ENCODE measurements at regions not wholly inside any gene's neighbourhood (a gene's known extent, or its start where the extent isn't known, plus 50 kb on each side); places are given as distances from the start of the nearest gene placed in this dataset.

DNA sequence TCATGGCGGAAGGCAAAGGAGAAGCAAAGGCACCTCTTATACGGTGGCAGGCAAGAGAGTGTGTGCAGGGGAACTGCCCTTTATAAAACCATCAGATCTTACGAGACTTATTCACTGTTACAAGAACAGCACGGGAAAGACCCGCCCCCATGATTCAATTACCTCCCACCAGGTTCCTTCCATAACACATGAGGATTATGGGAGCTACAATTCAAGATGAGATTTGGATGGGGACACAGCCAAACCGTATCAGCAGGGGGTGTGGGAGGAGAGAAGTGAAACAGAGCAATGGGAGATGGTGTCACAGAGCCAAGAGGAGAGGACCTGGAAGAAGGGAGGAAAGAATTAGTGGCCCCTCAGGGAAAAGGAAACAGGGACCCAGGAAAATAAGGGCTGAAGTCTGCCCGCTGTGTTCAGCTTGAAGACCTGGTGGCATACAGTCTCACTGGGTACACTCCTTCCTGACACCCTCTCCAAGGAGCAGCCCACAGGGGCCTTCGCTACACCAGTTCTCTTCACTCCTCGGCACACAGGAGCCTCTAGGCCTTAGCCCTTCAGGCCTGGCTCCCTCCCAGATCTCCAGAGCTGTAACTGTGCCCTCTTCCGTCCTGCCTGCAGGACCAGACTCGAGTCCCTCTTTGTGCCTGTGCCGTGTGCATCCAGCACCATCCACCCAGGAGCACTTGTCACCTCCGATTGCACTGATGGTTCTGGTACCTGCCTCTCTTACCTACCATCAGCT, 262.1 kb downstream of the EIPR1 start:
- H3K4me3 ChIP-seq (ENCODE audit: low read depth, low read length): no peak overlapping the region
- no peaks in the 10 kb centered on the region for H3K4me1 ChIP-seq (ENCODE audit: control insufficient read depth, insufficient read depth, low read length, unreplicated experiment)
- H3K36me3 ChIP-seq (ENCODE audit: insufficient read depth, low read length): no peaks in the 10 kb centered on the region
- no peaks in the 10 kb centered on the region for H3K79me2 ChIP-seq (ENCODE audit: control insufficient read depth, insufficient read depth, low read length, unreplicated experiment)
- peaks cover 4% of the 10 kb centered on the region; the same call in 1 of the 2 replicates for H3K27me3 ChIP-seq (ENCODE audit: insufficient read depth, low read length)
- H2AFZ ChIP-seq (ENCODE audit: low read length, unreplicated experiment): no peak overlapping the region
- no peak overlapping the region for H3K27ac ChIP-seq (ENCODE audit: low read depth, low read length)

DNA sequence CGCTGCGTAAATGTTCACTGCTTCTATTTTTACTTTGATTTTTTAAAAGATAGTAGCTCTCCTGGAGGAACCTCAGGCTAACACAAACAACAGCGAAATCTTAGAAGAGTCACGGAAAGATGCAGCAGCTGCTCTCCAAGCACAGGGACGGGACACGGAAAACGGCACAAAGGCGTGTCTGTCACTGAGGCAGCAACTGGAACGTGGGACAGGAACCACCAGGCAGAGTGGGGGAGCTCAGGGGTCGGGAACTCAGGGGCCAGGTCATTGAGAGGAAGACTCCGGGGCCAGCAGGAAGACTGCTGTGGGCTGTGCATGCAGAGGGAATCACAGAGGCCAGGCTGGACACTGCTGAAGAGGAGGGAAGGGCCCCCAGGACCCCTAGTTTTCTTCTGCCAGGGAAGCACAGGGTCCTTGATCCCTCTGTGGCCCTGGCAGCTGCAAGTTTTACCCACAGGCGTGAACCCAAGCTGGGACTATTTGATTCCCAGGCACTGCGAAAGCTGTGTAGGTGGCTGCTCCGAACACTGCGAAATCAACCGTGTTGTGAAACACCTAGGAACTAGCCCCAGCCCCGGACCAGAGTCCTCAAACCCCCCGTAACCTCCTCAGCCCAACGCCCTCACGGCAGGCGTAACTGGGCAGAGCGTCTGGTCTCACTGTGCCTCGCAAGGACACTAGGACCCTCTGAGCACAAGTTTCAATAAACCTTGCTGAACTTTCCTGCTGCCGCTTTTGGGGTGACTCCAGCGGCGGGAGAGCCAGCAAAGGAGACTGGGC, 263.0 kb downstream of the EIPR1 start:
- H3K4me1 ChIP-seq (ENCODE audit: control insufficient read depth, insufficient read depth, low read length, unreplicated experiment): no peaks in the 10 kb centered on the region
- no peak overlapping the region for H3K27ac ChIP-seq (ENCODE audit: low read depth, low read length)
- no peaks in the 10 kb centered on the region for H3K36me3 ChIP-seq (ENCODE audit: insufficient read depth, low read length)
- peaks cover 4% of the 10 kb centered on the region; the same call in 1 of the 2 replicates for H3K27me3 ChIP-seq (ENCODE audit: insufficient read depth, low read length)
- H3K79me2 ChIP-seq (ENCODE audit: control insufficient read depth, insufficient read depth, low read length, unreplicated experiment): no peaks in the 10 kb centered on the region
- no peak overlapping the region for H3K4me3 ChIP-seq (ENCODE audit: low read depth, low read length)
- no peak overlapping the region for H2AFZ ChIP-seq (ENCODE audit: low read length, unreplicated experiment)

DNA sequence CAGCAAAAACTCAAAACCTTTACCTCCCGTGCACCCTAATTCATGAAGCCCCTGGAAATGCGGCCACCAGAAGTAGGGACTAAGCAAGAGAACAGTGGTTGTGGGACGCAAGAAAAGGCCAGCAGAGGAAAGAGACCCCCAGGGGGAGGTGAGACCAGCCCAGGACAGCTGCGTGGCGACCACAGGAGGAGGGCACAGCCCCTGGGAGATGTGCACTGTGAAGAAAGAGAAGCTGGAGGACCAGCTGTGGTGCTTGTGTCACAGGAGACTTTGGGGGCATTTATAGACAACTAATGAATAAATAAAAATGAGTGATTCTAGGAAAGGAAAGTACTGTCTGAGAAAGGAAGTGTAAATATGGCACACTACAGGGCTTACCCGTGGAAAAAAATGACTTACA, 263.8 kb downstream of the EIPR1 start:
- no peaks in the 10 kb centered on the region for H3K36me3 ChIP-seq (ENCODE audit: insufficient read depth, low read length)
- no peaks in the 10 kb centered on the region for H3K79me2 ChIP-seq (ENCODE audit: control insufficient read depth, insufficient read depth, low read length, unreplicated experiment)
- H3K4me3 ChIP-seq (ENCODE audit: low read depth, low read length): no peak overlapping the region
- no peak overlapping the region for H2AFZ ChIP-seq (ENCODE audit: low read length, unreplicated experiment)
- H3K27ac ChIP-seq (ENCODE audit: low read depth, low read length): no peak overlapping the region
- H3K4me1 ChIP-seq (ENCODE audit: control insufficient read depth, insufficient read depth, low read length, unreplicated experiment): no peaks in the 10 kb centered on the region
- H3K27me3 ChIP-seq (ENCODE audit: insufficient read depth, low read length): no peaks in the 10 kb centered on the region

DNA sequence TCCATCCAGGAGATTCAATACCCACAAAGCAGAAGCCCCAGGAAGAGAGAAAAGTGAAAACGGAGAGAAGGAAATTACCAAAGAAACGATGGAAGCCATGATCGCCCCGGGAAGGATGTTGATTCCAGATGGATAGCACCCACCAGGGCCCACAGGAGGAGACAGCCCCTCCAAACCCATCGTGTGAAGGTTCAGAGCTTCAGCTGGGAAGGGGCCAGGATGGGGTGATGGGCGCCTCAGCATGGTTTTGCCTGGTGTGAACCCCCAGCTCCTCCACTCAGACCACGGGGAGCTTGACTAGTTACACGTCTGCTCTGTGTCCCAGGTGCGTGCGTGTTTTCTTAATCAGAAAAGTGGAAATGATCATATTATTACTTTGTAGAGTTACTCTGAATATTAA, 264.5 kb downstream of the EIPR1 start:
- H3K79me2 ChIP-seq (ENCODE audit: control insufficient read depth, insufficient read depth, low read length, unreplicated experiment): no peaks in the 10 kb centered on the region
- H3K27me3 ChIP-seq (ENCODE audit: insufficient read depth, low read length): no peaks in the 10 kb centered on the region

DNA sequence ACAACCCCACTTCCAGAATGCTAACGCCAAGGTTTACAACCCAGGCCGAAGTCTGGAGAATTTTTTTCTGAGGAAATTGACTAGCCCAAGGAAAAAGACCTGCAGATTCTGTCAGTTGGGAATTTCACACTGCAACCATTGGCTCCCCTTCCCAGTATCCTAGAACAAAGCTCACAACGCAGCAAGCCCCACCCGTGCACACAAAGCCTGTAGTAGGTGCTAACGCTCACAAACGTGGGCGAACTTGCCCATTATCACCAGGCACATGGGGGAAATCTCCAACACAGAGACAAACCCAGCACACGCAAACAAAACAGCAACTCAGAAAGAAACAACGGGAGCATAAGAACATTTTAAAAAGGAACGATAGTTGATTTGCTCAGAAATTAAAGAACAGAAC, 265.1 kb downstream of the EIPR1 start:
- Histone ChIP-seq H3K27ac (ENCODE audit: low read depth, low read length) (no peak overlapping the region), H3K4me3 (ENCODE audit: low read depth, low read length) (no peak overlapping the region), H3K79me2 (ENCODE audit: control insufficient read depth, insufficient read depth, low read length, unreplicated experiment) (no peaks in the 10 kb centered on the region), H3K4me1 (ENCODE audit: control insufficient read depth, insufficient read depth, low read length, unreplicated experiment) (no peaks in the 10 kb centered on the region), H2AFZ (ENCODE audit: low read length, unreplicated experiment) (no peak overlapping the region), H3K27me3 (ENCODE audit: insufficient read depth, low read length) (no peaks in the 10 kb centered on the region), H3K36me3 (ENCODE audit: insufficient read depth, low read length) (no peaks in the 10 kb centered on the region)

More for the DNA sequence above, 264.5 kb downstream of the EIPR1 start:
- no peak overlapping the region for H3K27ac ChIP-seq (ENCODE audit: low read depth, low read length)
- no peaks in the 10 kb centered on the region for H3K4me1 ChIP-seq (ENCODE audit: control insufficient read depth, insufficient read depth, low read length, unreplicated experiment)
- no peak overlapping the region for H3K4me3 ChIP-seq (ENCODE audit: low read depth, low read length)
- H3K36me3 ChIP-seq (ENCODE audit: insufficient read depth, low read length): no peaks in the 10 kb centered on the region
- no peak overlapping the region for H2AFZ ChIP-seq (ENCODE audit: low read length, unreplicated experiment)

DNA sequence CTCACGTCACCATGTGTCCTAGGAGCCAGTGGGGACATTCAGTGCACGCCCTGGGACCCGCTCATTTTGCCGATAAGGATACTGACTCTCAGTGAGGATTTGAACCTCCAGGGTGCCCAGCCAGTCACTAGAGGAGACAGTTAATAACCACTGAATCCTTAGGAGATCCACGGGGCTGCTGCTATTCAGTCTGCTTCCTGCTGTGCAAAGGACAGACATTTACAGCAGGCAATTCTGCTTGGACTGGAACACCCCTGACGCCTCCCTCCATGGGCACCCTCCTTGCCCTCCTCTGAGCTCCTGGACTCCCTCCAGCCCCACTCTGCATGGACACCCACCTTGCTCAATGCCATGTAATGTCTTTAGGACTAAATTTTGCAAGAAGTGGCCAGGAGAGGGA, 265.5 kb downstream of the EIPR1 start:
- H2AFZ ChIP-seq (ENCODE audit: low read length, unreplicated experiment): no peak overlapping the region
- no peaks in the 10 kb centered on the region for H3K36me3 ChIP-seq (ENCODE audit: insufficient read depth, low read length)
- H3K27ac ChIP-seq (ENCODE audit: low read depth, low read length): no peak overlapping the region
- no peaks in the 10 kb centered on the region for H3K4me1 ChIP-seq (ENCODE audit: control insufficient read depth, insufficient read depth, low read length, unreplicated experiment)
- H3K27me3 ChIP-seq (ENCODE audit: insufficient read depth, low read length): no peaks in the 10 kb centered on the region
- H3K4me3 ChIP-seq (ENCODE audit: low read depth, low read length): no peak overlapping the region
- H3K79me2 ChIP-seq (ENCODE audit: control insufficient read depth, insufficient read depth, low read length, unreplicated experiment): no peaks in the 10 kb centered on the region

DNA sequence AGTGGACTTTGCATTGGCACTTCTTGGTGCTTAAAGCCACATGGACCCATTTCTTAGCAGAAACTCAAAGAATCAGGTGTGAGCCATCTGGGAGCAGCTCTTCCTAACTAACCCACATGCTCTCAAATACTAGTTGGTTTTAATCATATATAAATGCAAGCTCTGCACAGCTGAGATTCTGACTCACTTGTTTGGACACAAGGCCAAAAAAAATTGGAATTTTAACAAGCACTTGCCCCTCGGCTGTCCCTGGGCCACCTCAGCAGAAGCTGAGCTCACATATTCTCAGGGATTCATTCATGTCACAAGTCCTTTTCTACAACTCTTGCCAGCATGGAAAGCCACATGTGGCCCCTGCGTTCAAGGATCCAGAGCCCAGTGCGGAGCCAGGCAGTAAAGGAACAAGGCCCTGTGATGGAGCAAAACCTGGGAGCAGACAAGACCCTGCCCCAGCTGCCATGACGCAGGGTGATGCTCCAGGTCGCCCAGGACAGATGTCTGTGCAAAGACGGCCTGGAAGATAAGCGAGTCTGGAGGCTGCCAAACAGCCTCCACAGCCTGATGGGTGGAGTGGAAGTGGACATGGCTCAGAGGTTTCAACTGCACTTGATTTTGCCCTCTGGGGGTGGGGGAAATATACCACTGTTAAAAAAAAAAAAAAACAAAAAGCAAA, 266.5 kb downstream of the EIPR1 start:
- Histone ChIP-seq H3K4me1 (ENCODE audit: control insufficient read depth, insufficient read depth, low read length, unreplicated experiment) (no peaks in the 10 kb centered on the region), H3K4me3 (ENCODE audit: low read depth, low read length) (no peak overlapping the region), H3K27me3 (ENCODE audit: insufficient read depth, low read length) (no peaks in the 10 kb centered on the region), H2AFZ (ENCODE audit: low read length, unreplicated experiment) (no peak overlapping the region), H3K36me3 (ENCODE audit: insufficient read depth, low read length) (no peaks in the 10 kb centered on the region), H3K27ac (ENCODE audit: low read depth, low read length) (no peak overlapping the region), H3K79me2 (ENCODE audit: control insufficient read depth, insufficient read depth, low read length, unreplicated experiment) (no peaks in the 10 kb centered on the region)

DNA sequence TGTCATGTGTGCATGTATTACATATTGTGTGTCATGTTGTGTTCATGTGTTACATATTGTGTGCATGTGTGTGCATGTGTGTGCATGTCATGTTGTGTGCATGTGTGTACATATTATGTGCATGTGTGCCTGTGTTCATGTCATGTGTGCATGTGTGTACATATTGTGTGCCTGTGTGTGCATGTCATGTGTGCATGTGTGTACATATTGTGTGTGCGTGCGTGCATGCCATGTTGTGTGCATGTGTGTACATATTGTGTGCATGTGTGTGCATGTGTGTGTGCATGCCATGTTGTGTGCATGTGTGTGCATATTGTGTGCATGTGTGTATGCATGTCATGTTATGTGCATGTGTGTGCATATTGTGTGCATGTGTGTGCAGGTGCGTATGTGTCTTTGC, 267.1 kb downstream of the EIPR1 start:
- Histone ChIP-seq H3K27ac (ENCODE audit: low read depth, low read length) (no peak overlapping the region), H3K27me3 (ENCODE audit: insufficient read depth, low read length) (no peaks in the 10 kb centered on the region), H3K36me3 (ENCODE audit: insufficient read depth, low read length) (no peaks in the 10 kb centered on the region), H2AFZ (ENCODE audit: low read length, unreplicated experiment) (no peak overlapping the region), H3K4me3 (ENCODE audit: low read depth, low read length) (no peak overlapping the region), H3K79me2 (ENCODE audit: control insufficient read depth, insufficient read depth, low read length, unreplicated experiment) (no peaks in the 10 kb centered on the region), H3K4me1 (ENCODE audit: control insufficient read depth, insufficient read depth, low read length, unreplicated experiment) (no peaks in the 10 kb centered on the region)

DNA sequence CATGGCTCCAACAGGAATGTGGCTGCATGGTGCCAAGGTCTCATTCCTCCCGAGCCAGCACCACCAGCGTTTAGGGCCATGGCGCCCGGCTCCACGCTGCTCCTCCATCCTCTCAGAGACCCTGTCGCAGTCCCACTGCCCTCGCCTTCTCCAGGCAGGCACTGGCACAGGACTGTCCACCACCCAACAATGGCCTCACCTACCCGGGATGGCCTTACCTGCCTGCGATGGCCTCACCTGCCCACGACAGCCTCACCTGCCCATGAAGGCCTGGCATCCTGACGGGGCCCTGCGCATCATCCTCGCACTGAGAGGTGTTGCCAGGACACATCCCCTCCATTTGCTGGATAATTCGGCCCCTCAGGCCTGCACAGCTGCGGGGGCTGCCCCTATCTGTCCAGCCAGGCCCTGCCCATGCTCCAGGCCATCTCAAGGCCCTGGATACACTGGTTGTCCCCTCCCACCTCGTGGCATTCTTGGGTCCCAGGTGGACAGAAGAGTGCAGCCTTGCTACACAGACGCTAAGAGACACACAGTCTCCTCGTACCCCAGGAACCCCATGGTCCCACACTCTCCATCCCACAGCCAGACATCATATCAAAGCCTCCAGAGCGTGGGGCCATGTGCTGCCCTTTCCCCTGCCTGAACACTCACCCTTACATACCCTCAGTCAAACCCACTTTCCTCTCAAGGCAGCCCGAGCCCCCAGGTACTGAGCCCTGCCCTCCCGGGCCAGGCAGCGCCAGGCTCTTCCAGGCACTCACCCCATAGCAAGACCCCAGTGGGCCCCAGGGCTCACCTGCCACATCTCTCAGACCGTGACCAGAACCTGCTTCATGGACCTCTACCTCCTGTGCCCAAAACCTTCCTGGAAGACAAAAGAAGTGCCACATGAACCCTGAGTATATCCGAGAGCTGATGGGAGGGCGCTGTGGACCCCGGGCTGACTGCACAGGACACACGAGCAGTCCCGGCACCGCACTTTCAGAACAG, 268.6 kb downstream of the EIPR1 start:
- Histone ChIP-seq H3K36me3 (ENCODE audit: insufficient read depth, low read length) (no peaks in the 10 kb centered on the region), H2AFZ (ENCODE audit: low read length, unreplicated experiment) (no peak overlapping the region), H3K4me1 (ENCODE audit: control insufficient read depth, insufficient read depth, low read length, unreplicated experiment) (no peaks in the 10 kb centered on the region), H3K79me2 (ENCODE audit: control insufficient read depth, insufficient read depth, low read length, unreplicated experiment) (no peaks in the 10 kb centered on the region), H3K4me3 (ENCODE audit: low read depth, low read length) (no peak overlapping the region), H3K27ac (ENCODE audit: low read depth, low read length) (no peak overlapping the region), H3K27me3 (ENCODE audit: insufficient read depth, low read length) (no peaks in the 10 kb centered on the region)

DNA sequence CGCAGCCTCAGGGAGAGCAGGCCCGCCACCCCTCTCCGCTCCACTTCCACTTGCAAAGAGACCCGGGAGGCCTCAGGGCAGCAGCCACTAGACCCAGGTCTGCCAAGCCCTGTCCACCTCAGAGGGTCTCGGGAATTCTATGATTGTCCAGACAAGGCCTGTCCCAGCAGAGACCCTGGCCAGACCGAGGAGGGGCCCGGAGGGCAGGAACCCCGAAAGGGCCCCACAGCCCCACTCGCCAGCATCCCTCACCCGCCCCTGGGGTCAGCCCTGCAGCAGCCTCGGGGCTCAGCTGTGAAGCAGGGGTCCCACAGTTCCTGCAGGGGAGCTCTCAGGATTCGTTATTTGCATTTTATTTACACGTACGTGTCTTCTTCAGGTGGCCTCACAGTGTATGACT, 269.5 kb downstream of the EIPR1 start:
- no peaks in the 10 kb centered on the region for H3K36me3 ChIP-seq (ENCODE audit: insufficient read depth, low read length)
- no peaks in the 10 kb centered on the region for H3K4me1 ChIP-seq (ENCODE audit: control insufficient read depth, insufficient read depth, low read length, unreplicated experiment)
- no peak overlapping the region for H3K27ac ChIP-seq (ENCODE audit: low read depth, low read length)
- H3K27me3 ChIP-seq (ENCODE audit: insufficient read depth, low read length): no peaks in the 10 kb centered on the region
- H3K79me2 ChIP-seq (ENCODE audit: control insufficient read depth, insufficient read depth, low read length, unreplicated experiment): no peaks in the 10 kb centered on the region
- no peak overlapping the region for H2AFZ ChIP-seq (ENCODE audit: low read length, unreplicated experiment)
- H3K4me3 ChIP-seq (ENCODE audit: low read depth, low read length): no peak overlapping the region
